ENCODE measurements at regions not wholly inside any gene's neighbourhood (a gene's known extent, or its start where the extent isn't known, plus 50 kb on each side); places are given as distances from the start of the nearest gene placed in this dataset.

DNA sequence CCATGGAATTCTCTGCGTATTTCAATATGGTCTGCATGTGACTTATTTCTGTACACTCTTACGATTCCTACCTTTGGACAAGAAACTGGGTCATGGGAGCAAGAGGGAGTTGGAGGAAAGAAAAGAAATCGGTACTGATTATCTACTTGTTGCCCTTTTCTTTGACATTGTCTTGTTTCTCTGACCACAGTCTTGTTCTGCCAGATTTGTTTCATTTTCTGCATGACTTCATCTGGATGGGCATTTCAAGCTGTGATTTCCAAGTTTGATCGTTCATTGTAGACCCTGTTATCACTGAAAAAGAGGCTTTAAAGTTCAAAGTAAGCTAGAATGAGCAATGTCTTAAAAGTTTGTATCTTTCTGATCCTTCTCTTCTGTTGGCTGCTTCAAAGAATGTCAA is 2186.3 kb upstream of the CELF4 start:
- no peaks in the 10 kb centered on the region for H3K27me3 ChIP-seq
- no peak overlapping the region for H3K27ac ChIP-seq
- no peaks in the 10 kb centered on the region for H3K9me3 ChIP-seq
- TF ChIP-seq EP300 (IDR thresholded peaks at IDR 0.05; ENCODE audit: low read depth) (no peak), POLR2AphosphoS5 (IDR thresholded peaks at IDR 0.05) (no peak), POLR2A (IDR thresholded peaks at IDR 0.05) (no peak), CTCF (IDR thresholded peaks at IDR 0.05) (no peak)
- 76 to 83% methylated on average over 4 of the region's 4 CpGs for WGBS, 2 donors (ENCODE audit: low coverage in 1 of 2)
- H3K36me3 ChIP-seq, result no peaks in the 10 kb centered on the region
- DNase-seq, result no peak
- no peaks in the 10 kb centered on the region for H3K4me1 ChIP-seq
- in situ Hi-C loops (cut with MboI; ENCODE audit: low pct_ligation_motif_present in 1 of 4, low pct_unique_long_range_greater_than_20kb in 1 of 4, low sequenced_read_pairs in 3 of 4) (no loop called here), intact Hi-C loops (cut with DNase I; ENCODE audit: low total_unique reads) (no loop called here)
- no peak overlapping the region for H3K4me3 ChIP-seq

GRCh38 chr18:39751161-39751560 is 2185.6 kb upstream of the CELF4 start:
- Histone ChIP-seq H3K4me3 (no peak overlapping the region), H3K36me3 (no peaks in the 10 kb centered on the region), H3K27ac (no peak overlapping the region), H3K4me1 (no peaks in the 10 kb centered on the region), H3K27me3 (no peaks in the 10 kb centered on the region), H3K9me3 (no peaks in the 10 kb centered on the region)
- DNase-seq, result no peak
- TF ChIP-seq CTCF (IDR thresholded peaks at IDR 0.05) (no peak), POLR2AphosphoS5 (IDR thresholded peaks at IDR 0.05) (no peak), EP300 (IDR thresholded peaks at IDR 0.05; ENCODE audit: low read depth) (no peak), POLR2A (IDR thresholded peaks at IDR 0.05) (no peak)
- WGBS, 2 donors (ENCODE audit: low coverage in 1 of 2), result 50 to 60% methylated on average over 1 of the region's 1 CpG
- in situ Hi-C loops (cut with MboI; ENCODE audit: low pct_ligation_motif_present in 1 of 4, low pct_unique_long_range_greater_than_20kb in 1 of 4, low sequenced_read_pairs in 3 of 4), result no loop called here
- intact Hi-C loops (cut with DNase I; ENCODE audit: low total_unique reads), result no loop called here

GRCh38 chr18:39749154-39749553 is 2183.6 kb upstream of the CELF4 start:
- intact Hi-C loops (cut with DNase I; ENCODE audit: low total_unique reads) (no loop called here), in situ Hi-C loops (cut with MboI; ENCODE audit: low pct_ligation_motif_present in 1 of 4, low pct_unique_long_range_greater_than_20kb in 1 of 4, low sequenced_read_pairs in 3 of 4) (no loop called here)
- Histone ChIP-seq H3K4me1 (no peaks in the 10 kb centered on the region), H3K27ac (no peak overlapping the region), H3K4me3 (no peak overlapping the region), H3K9me3 (no peaks in the 10 kb centered on the region), H3K36me3 (no peaks in the 10 kb centered on the region), H3K27me3 (no peaks in the 10 kb centered on the region)
- DNase-seq, result no peak
- WGBS, 2 donors (ENCODE audit: low coverage in 1 of 2), result 93 to 100% methylated on average over 1 to 2 of the region's 2 CpGs
- TF ChIP-seq CTCF (IDR thresholded peaks at IDR 0.05) (no peak), EP300 (IDR thresholded peaks at IDR 0.05; ENCODE audit: low read depth) (no peak), POLR2A (IDR thresholded peaks at IDR 0.05) (no peak), POLR2AphosphoS5 (IDR thresholded peaks at IDR 0.05) (no peak)

DNA sequence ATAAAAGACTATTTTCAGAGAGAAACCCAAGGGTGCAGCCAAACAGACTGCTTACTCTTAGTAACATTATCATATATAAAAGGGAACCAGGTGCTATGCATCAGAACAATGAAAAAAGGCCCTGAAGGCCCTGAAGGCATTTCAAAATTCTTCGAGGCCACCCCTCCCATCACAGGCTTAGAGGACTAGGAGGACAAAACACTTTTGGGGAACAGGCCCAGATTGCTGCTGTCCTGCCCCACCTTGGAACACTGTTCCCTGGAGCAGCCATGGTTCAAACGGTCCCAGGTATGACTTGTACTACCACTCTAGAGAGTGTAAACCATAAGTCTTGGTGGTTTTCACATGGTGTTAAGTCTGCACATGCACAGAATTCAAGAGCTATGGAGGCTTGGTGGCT is 2183.1 kb upstream of the CELF4 start:
- intact Hi-C loops (cut with DNase I; ENCODE audit: low total_unique reads), result no loop called here
- Histone ChIP-seq H3K36me3 (no peaks in the 10 kb centered on the region), H3K4me1 (no peaks in the 10 kb centered on the region), H3K9me3 (no peaks in the 10 kb centered on the region), H3K27ac (no peak overlapping the region), H3K27me3 (no peaks in the 10 kb centered on the region), H3K4me3 (no peak overlapping the region)
- in situ Hi-C loops (cut with MboI; ENCODE audit: low pct_ligation_motif_present in 1 of 4, low pct_unique_long_range_greater_than_20kb in 1 of 4, low sequenced_read_pairs in 3 of 4), result no loop called here
- DNase-seq, result no peak
- TF ChIP-seq CTCF (IDR thresholded peaks at IDR 0.05) (no peak), EP300 (IDR thresholded peaks at IDR 0.05; ENCODE audit: low read depth) (no peak), POLR2AphosphoS5 (IDR thresholded peaks at IDR 0.05) (no peak), POLR2A (IDR thresholded peaks at IDR 0.05) (no peak)
- 25 to 82% methylated on average over 1 to 2 of the region's 2 CpGs for WGBS, 2 donors (ENCODE audit: low coverage in 1 of 2)
